A549 (cell line): ENCODE measurements at regions not wholly inside any gene's neighbourhood (a gene's known extent, or its start where the extent isn't known, plus 50 kb on each side); places are given as distances from the start of the nearest gene placed in this dataset.
"Not testable (repeated sequence)": the region's sequence is repeated elsewhere in the genome, so short reads cannot be mapped to it uniquely, and the experiment has no call there.

Source experiments
- ATAC-seq, 2 experiments: fragments of 200-7000 bp in 1 of 2; fragments of >200 bp in 1 of 2; cut with Nextera tagmentation in 1 of 2; cut with Tn5 transposase in 1 of 2; 3 replicates each; pipeline versions ENCODE4 v1.8.0 to v1.9.1; 2018 to 2020; ENCODE audit warnings: mild to moderate bottlenecking in 1 of 2, moderate library complexity in 1 of 2
- CTCF ChIA-PET: fragments of 300-600 bp; sonication (Branson Sonifier 250); formaldehyde crosslinking; extraction: SDS; loops from one replicate; lab custom pipeline; 2021; ENCODE audit warnings: antibody characterized with exemption, inconsistent platforms; lab: Yijun Ruan, JAX
- POLR2A ChIA-PET: fragments of 350-600 bp; formaldehyde crosslinking; extraction: SDS; loops from one replicate; lab custom pipeline; 2021; ENCODE audit warnings: antibody characterized with exemption, inconsistent platforms; lab: Yijun Ruan, JAX
- DNase-seq, 2 experiments: peaks; one replicate each; pipeline versions ENCODE4 v3.0.0 to v3.0.0-alpha.2; 2011 to 2016; ENCODE audit warnings: low read depth in 1 of 2, low spot score in 1 of 2
- FAIRE-seq: peaks from 2 replicates; lab custom pipeline; 2011; peaks lifted over from hg19 to GRCh38; lab: Jason Lieb, UNC
- H3K27ac ChIP-seq, 2 experiments: fragments of >200 bp; sonication (Bioruptor Twin); formaldehyde crosslinking; 3 replicates each; pipeline ENCODE4 v1.5.1; 2016 to 2017
- H3K4me1 ChIP-seq: fragments of >200 bp; sonication (Bioruptor Twin); formaldehyde crosslinking; 3 replicates; pipeline ENCODE4 v1.6.1; 2016
- H3K4me2 ChIP-seq: fragments of >200 bp; sonication (Bioruptor Twin); formaldehyde crosslinking; 3 replicates; pipeline ENCODE4 v1.6.1; 2016
- H3K4me3 ChIP-seq: fragments of >200 bp; sonication (Bioruptor Twin); formaldehyde crosslinking; 3 replicates; pipeline ENCODE4 v1.5.1; 2016
- H3K9me3 ChIP-seq: fragments of >200 bp; sonication (Bioruptor Twin); formaldehyde crosslinking; 3 replicates; pipeline ENCODE4 v1.6.1; 2016
- ATOH8 ChIP-seq: fragments of 250-450 bp; sonication (Bioruptor Pico); IDR thresholded peaks from 2 replicates; pipeline ENCODE4 v1.5.0; 2020; ENCODE audit warnings: low read depth, mild to moderate bottlenecking, moderate library complexity
- CHD4 ChIP-seq: fragments of 200-600 bp; sonication (generic); IDR thresholded peaks from 2 replicates; pipeline ENCODE4 v1.6.1; 2016; ENCODE audit warnings: antibody characterized with exemption, mild to moderate bottlenecking, borderline replicate concordance
- E2F6 ChIP-seq: IDR thresholded peaks from 2 replicates; pipeline ENCODE4 v1.6.1; 2012; ENCODE audit warnings: low read depth, borderline replicate concordance
- ELK1 ChIP-seq: fragments of 150-350 bp; IDR thresholded peaks from 2 replicates; pipeline ENCODE4 v1.6.1; 2014; ENCODE audit warnings: low read depth, mild to moderate bottlenecking, low read length
- EP300 ChIP-seq, 2 experiments: fragments of >200 bp; sonication (Bioruptor Twin); formaldehyde crosslinking; IDR thresholded peaks; 2 replicates in 1 of 2; 3 replicates in 1 of 2; pipeline ENCODE4 v1.6.1; 2016 to 2017
- FOSB ChIP-seq: fragments of 250-450 bp; sonication (Bioruptor Pico); IDR thresholded peaks from 2 replicates; pipeline ENCODE4 v1.5.0; 2020; ENCODE audit warnings: mild to moderate bottlenecking, moderate library complexity
- FOSL2 ChIP-seq, 2 experiments: fragments of 450-650 bp in 1 of 2; fragments of >200 bp in 1 of 2; sonication (Bioruptor Twin) in 1 of 2; formaldehyde crosslinking; IDR thresholded peaks; 2 replicates each; pipeline versions ENCODE4 v1.5.0 to v1.6.1; 2016 to 2020; ENCODE audit warnings: mild to moderate bottlenecking in 1 of 2, moderate library complexity in 1 of 2
- JUNB ChIP-seq: fragments of >200 bp; sonication (Bioruptor Twin); formaldehyde crosslinking; IDR thresholded peaks from 2 replicates; pipeline ENCODE4 v1.6.1; 2016
- KDM1A ChIP-seq: fragments of 200-600 bp; sonication (generic); IDR thresholded peaks from 2 replicates; pipeline ENCODE4 v1.6.1; 2016; ENCODE audit warnings: low read depth, mild to moderate bottlenecking
- KDM5A ChIP-seq: fragments of 200-600 bp; sonication (generic); IDR thresholded peaks from 2 replicates; pipeline ENCODE4 v1.6.1; 2016; ENCODE audit warnings: antibody characterized with exemption, mild to moderate bottlenecking
- MAFK ChIP-seq: fragments of 450-650 bp; IDR thresholded peaks from 2 replicates; pipeline ENCODE4 v1.6.1; 2014; ENCODE audit not compliant: partially characterized antibody
- MAX ChIP-seq: IDR thresholded peaks from 2 replicates; pipeline ENCODE4 v1.6.1; 2012
- NFE2L2 ChIP-seq: fragments of 150-350 bp; conservative IDR thresholded peaks from 2 replicates; pipeline ENCODE4 v1.6.1; 2014; ENCODE audit warnings: low read length
- PBX3 ChIP-seq: IDR thresholded peaks from 2 replicates; pipeline ENCODE4 v1.6.1; 2012
- PHF8 ChIP-seq: fragments of 200-600 bp; sonication (generic); IDR thresholded peaks from 2 replicates; pipeline ENCODE4 v1.6.1; 2016; ENCODE audit warnings: low read depth, mild to moderate bottlenecking, antibody characterized with exemption, moderate library complexity, borderline replicate concordance
- RAD21 ChIP-seq, 2 experiments: fragments of >200 bp in 1 of 2; sonication (Bioruptor Twin) in 1 of 2; formaldehyde crosslinking in 1 of 2; IDR thresholded peaks in 1 of 2; conservative IDR thresholded peaks in 1 of 2; 2 replicates in 1 of 2; 3 replicates in 1 of 2; pipeline ENCODE4 v1.6.1; 2012 to 2018; ENCODE audit warnings: inconsistent platforms in 1 of 2
- RNF2 ChIP-seq: fragments of 200-600 bp; sonication (generic); IDR thresholded peaks from 2 replicates; pipeline ENCODE4 v1.6.1; 2016; ENCODE audit warnings: low read depth, mild to moderate bottlenecking, antibody characterized with exemption, moderate library complexity, borderline replicate concordance
- SREBF2 ChIP-seq: fragments of 450-650 bp; IDR thresholded peaks from 2 replicates; pipeline ENCODE4 v1.6.1; 2014; ENCODE audit warnings: mild to moderate bottlenecking, moderate library complexity
- ZFP36 ChIP-seq: fragments of 450-650 bp; IDR thresholded peaks from 2 replicates; pipeline ENCODE4 v1.6.1; 2014; ENCODE audit warnings: borderline replicate concordance; ENCODE audit not compliant: partially characterized antibody
- WGBS: methylation state at CpG from one replicate; pipeline ENCODE4 v1.1.6; 2017; ENCODE audit errors: missing lambda C conversion rate; 5-methylcytosine and 5-hydroxymethylcytosine counted together

GRCh38 chr5:174532455-174533453 lies 191.6 kb upstream of the MSX2 start (continued):
- TF ChIP-seq RAD21 (conservative IDR thresholded peaks at IDR 0.05 in 1 of 2, IDR thresholded peaks at IDR 0.05 in 1 of 2): no peak
- TF ChIP-seq SREBF2: no peak
- peak; percentile 95 for TF ChIP-seq MAFK
- TF ChIP-seq RNF2: no peak
- TF ChIP-seq KDM1A: no peak
- no peak for TF ChIP-seq ZFP36
- TF ChIP-seq ELK1: no peak
- no peak for TF ChIP-seq ATOH8 (CRISPR knock-in tag)
- peak; percentile 69 for TF ChIP-seq NFE2L2
- TF ChIP-seq KDM5A: no peak
- peak; percentile 80 for TF ChIP-seq E2F6
- no peak for TF ChIP-seq CHD4
- TF ChIP-seq PHF8: no peak
- peak; percentile 91 for TF ChIP-seq MAX
- peak; percentile 68 for TF ChIP-seq JUNB
- TF ChIP-seq, all 56 proteins: peak for 14

- Histone ChIP-seq H3K4me3 (no peak overlapping the region), H3K27ac (peak overlapping the region; percentile 82 to 85; a peak in 5 of 6 replicates), H3K4me1 (peaks cover 39% of the 10 kb centered on the region), H3K4me2 (peak overlapping the region; percentile 77), H3K9me3 (no peaks in the 10 kb centered on the region)
- DNase-seq: peak; percentile 50 to 51
- no peak for FAIRE-seq
- 65% methylated on average over 5 of the region's 5 CpGs for WGBS
- ChIA-PET POLR2A (no interaction called here), CTCF (interaction anchor here (1.3 to 3.7 kb wide), 3 partner anchors 10 to 222 kb away, joined by 3 to 18 read pairs (median 5); no protein-coding TSS in a partner anchor)
- peak; percentile 48 to 55; a peak in 3 of 6 replicates for ATAC-seq
- TF ChIP-seq FOSL2 (IDR thresholded peaks at IDR 0.05): peak; percentile 67
- peak; percentile 70 for TF ChIP-seq FOSL2 (CRISPR knock-in tag; IDR thresholded peaks at IDR 0.05)
- TF ChIP-seq JUNB: peak; percentile 57
- TF ChIP-seq FOSB: no peak
Measured at GRCh38 chr5:174533751-174534241, 190.6 kb upstream of the MSX2 start.

- peak in 1 of 2 experiments; percentile 56 for DNase-seq
- CTCF ChIA-PET: interaction anchor here (0.7 kb wide), 1 partner anchor 31 kb away, joined by 3 read pairs; no protein-coding TSS in a partner anchor
- WGBS: 56% methylated on average over 3 of the region's 3 CpGs
- peak overlapping the region in 1 of 2 experiments; percentile 39; a peak in 3 of 6 replicates for H3K27ac ChIP-seq
- no peaks in the 10 kb centered on the region for H3K9me3 ChIP-seq
- peak in 1 of 2 experiments; percentile 10; a peak in 1 of 6 replicates for ATAC-seq
- FAIRE-seq: no peak
- TF ChIP-seq EP300 (IDR thresholded peaks at IDR 0.05) (no peak), PBX3 (no peak), MAFK (no peak)
- TF ChIP-seq, all 56 proteins: peak for 0
- Histone ChIP-seq H3K4me1 (peaks cover 39% of the 10 kb centered on the region), H3K4me3 (no peak overlapping the region), H3K4me2 (peak overlapping the region; percentile 29; the same call in 1 of the 3 replicates)
- POLR2A ChIA-PET: interaction anchor here (0.7 kb wide), 1 partner anchor 215 kb away, joined by 4 read pairs; no protein-coding TSS in a partner anchor
Measured at GRCh38 chr5:174535669-174536068, 188.7 kb upstream of the MSX2 start.

GRCh38 chr5:174539823-174540222 lies 184.6 kb upstream of the MSX2 start:
- DNase-seq, H3K4me3 ChIP-seq, H3K27ac ChIP-seq, ATAC-seq, POLR2A ChIA-PET, H3K4me2 ChIP-seq, FAIRE-seq, H3K9me3 ChIP-seq, CTCF ChIA-PET: not testable (repeated sequence)
- H3K4me1 ChIP-seq: peaks cover 11% of the 10 kb centered on the region; the same call in 2 of the 3 replicates
- 81% methylated on average over 4 of the region's 5 CpGs for WGBS
